Left lung (tissue), 4 donors: ENCODE measurements at regions not wholly inside any gene's neighbourhood (a gene's known extent, or its start where the extent isn't known, plus 50 kb on each side); places are given as distances from the start of the nearest gene placed in this dataset.

Source experiments
- ATAC-seq: fragments of 200-7000 bp; cut with Tn5 transposase; one replicate; pipeline ENCODE4 v1.9.1; 2020; ENCODE audit warnings: moderate library complexity
- DNase-seq, 4 donors: peaks; one replicate each; pipeline ENCODE4 v3.0.0-alpha.2; 2013 to 2020
- H3K27ac ChIP-seq, 2 donors: fragments of 200-600 bp; sonication (generic) in 1 of 2; one replicate each; pipeline versions ENCODE4 v1.5.0 to v1.8.0; 2020 to 2021
- H3K27me3 ChIP-seq, 2 donors: fragments of 200-600 bp; sonication (generic) in 1 of 2; one replicate each; pipeline versions ENCODE4 v1.5.0 to v1.8.0; 2020 to 2021
- H3K36me3 ChIP-seq, 2 donors: fragments of 200-600 bp; sonication (generic) in 1 of 2; one replicate each; pipeline versions ENCODE4 v1.5.0 to v1.8.0; 2020 to 2021
- H3K4me1 ChIP-seq, 2 donors: fragments of 200-600 bp; one replicate each; pipeline ENCODE4 v1.8.0; 2021
- H3K4me3 ChIP-seq, 2 donors: fragments of 200-600 bp; sonication (generic) in 1 of 2; one replicate each; pipeline versions ENCODE4 v1.5.0 to v1.8.0; 2020 to 2021; ENCODE audit warnings: mild to moderate bottlenecking in 1 of 2
- H3K9me3 ChIP-seq, 2 donors: fragments of 200-600 bp; sonication (generic) in 1 of 2; one replicate each; pipeline versions ENCODE4 v1.5.0 to v1.8.0; 2020 to 2021
- intact Hi-C, 2 donors: fragments of 100-400 bp; cut with DNase I; formaldehyde crosslinking; loops; one replicate each; pipeline versions ENCODE4 v1.11.2 to v1.14.2; 2022
- TF ChIP-seq, protein P1 (sequence below), 2 donors: fragments of 200-600 bp; sonication (generic) in 1 of 2; IDR thresholded peaks; one replicate each; pipeline versions ENCODE4 v1.5.0 to v1.8.0; 2021; ENCODE audit warnings: antibody characterized with exemption in 2 of 2
- donor health status: DM: no; HTN: yes; CAD: no.
- donor health status: DM: no; HTN: no; CAD: no.

DNA sequence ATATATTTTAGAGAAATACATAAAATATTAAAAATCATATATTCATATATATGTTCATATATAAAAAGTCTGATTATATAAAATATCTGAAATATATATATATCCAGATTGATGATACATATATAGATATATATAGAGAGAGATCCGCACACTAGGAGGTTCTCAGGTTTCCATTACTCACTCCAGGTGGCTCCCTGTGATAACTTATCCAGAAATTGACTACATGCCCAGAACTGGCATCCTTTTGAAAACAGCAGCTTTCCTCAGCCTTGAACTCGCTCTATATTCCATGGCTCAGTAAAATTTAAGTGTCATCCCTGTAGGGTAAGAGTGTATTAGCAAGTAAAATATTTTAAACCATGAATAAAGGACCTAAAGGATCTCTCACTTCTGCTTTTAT, 206.8 kb downstream of the TINAG start:
- intact Hi-C loops, result no loop called here
- no peaks in the 10 kb centered on the region for H3K4me1 ChIP-seq
- no peaks in the 10 kb centered on the region for H3K9me3 ChIP-seq
- H3K27ac ChIP-seq, result no peak overlapping the region
- no peak for ATAC-seq
- no peaks in the 10 kb centered on the region for H3K27me3 ChIP-seq
- H3K4me3 ChIP-seq, result no peak overlapping the region
- TF ChIP-seq, protein P1, sequence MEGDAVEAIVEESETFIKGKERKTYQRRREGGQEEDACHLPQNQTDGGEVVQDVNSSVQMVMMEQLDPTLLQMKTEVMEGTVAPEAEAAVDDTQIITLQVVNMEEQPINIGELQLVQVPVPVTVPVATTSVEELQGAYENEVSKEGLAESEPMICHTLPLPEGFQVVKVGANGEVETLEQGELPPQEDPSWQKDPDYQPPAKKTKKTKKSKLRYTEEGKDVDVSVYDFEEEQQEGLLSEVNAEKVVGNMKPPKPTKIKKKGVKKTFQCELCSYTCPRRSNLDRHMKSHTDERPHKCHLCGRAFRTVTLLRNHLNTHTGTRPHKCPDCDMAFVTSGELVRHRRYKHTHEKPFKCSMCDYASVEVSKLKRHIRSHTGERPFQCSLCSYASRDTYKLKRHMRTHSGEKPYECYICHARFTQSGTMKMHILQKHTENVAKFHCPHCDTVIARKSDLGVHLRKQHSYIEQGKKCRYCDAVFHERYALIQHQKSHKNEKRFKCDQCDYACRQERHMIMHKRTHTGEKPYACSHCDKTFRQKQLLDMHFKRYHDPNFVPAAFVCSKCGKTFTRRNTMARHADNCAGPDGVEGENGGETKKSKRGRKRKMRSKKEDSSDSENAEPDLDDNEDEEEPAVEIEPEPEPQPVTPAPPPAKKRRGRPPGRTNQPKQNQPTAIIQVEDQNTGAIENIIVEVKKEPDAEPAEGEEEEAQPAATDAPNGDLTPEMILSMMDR (IDR thresholded peaks at IDR 0.05), result no peak
- H3K36me3 ChIP-seq, result no peaks in the 10 kb centered on the region
- DNase-seq, result no peak

DNA sequence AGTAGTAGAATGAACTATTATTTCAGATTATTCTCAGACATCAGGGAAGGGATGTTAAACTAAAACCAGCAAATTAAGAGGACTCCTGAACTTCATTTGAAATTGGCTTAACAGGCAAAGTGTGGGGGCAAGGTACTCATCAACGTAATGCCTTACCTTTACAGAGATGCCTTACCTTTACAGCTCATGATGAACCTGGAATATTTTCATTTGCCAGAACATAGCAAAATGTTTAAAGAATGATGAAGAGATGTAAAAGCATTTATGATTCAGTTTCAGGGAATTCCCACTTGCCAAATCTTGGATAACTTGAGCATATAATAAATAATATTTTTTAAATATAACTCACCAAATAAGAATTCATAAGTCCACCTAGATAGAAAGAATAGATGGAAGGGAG, 207.5 kb downstream of the TINAG start:
- DNase-seq (no peak), ATAC-seq (no peak)
- H3K9me3 ChIP-seq, result no peaks in the 10 kb centered on the region
- no peak overlapping the region for H3K4me3 ChIP-seq
- TF ChIP-seq, protein P1 (IDR thresholded peaks at IDR 0.05), result no peak
- H3K36me3 ChIP-seq, result no peaks in the 10 kb centered on the region
- H3K27me3 ChIP-seq, result no peaks in the 10 kb centered on the region
- no peak overlapping the region for H3K27ac ChIP-seq
- H3K4me1 ChIP-seq, result no peaks in the 10 kb centered on the region
- intact Hi-C loops, result no loop called here

DNA sequence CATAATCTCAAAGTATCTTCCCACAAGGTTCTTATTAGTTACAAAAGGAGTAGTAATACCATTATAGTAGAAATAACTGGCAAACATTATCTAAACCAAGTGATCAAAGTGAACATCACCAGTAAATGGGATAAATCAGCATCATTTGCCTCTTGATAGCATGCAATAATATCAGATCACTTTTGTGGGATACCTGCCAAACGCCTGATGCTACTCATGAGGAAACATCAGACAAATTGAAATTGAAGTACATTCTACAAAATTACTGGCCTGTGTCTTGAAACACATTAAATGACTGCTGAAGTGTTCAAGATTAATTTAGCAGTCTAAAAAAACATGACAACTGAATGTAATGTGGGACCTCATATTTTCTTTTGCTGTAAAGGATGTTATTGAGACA, 208.1 kb downstream of the TINAG start:
- no peaks in the 10 kb centered on the region for H3K27me3 ChIP-seq
- DNase-seq (no peak), ATAC-seq (no peak)
- H3K36me3 ChIP-seq, result no peaks in the 10 kb centered on the region
- no peak overlapping the region for H3K4me3 ChIP-seq
- intact Hi-C loops, result no loop called here
- H3K4me1 ChIP-seq, result no peaks in the 10 kb centered on the region
- no peak overlapping the region for H3K27ac ChIP-seq
- no peaks in the 10 kb centered on the region for H3K9me3 ChIP-seq
- TF ChIP-seq, protein P1 (IDR thresholded peaks at IDR 0.05), result no peak

DNA sequence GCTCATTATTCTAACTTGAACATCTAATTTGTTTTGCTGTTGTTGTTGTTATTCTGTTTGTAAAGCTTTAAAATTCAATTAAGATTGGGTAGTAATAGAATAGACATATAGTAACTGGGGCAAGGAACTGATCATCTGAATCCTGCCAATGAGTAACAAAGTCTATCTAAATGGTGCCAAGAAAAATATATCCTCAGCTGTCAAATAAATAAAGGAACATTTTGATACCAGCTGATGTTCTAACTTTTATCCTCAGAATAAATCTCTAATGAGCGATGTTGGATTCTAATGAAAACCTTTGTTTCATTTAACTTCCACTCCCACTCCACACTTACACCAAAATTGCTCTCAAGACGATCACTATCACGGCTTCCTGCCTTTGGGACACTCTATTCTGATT, 210.9 kb downstream of the TINAG start:
- intact Hi-C loops, result no loop called here
- H3K4me1 ChIP-seq, result no peaks in the 10 kb centered on the region
- ATAC-seq (no peak), DNase-seq (no peak)
- no peaks in the 10 kb centered on the region for H3K27me3 ChIP-seq
- H3K4me3 ChIP-seq, result no peak overlapping the region
- H3K36me3 ChIP-seq, result no peaks in the 10 kb centered on the region
- TF ChIP-seq, protein P1 (IDR thresholded peaks at IDR 0.05), result no peak
- H3K9me3 ChIP-seq, result no peaks in the 10 kb centered on the region
- no peak overlapping the region for H3K27ac ChIP-seq

DNA sequence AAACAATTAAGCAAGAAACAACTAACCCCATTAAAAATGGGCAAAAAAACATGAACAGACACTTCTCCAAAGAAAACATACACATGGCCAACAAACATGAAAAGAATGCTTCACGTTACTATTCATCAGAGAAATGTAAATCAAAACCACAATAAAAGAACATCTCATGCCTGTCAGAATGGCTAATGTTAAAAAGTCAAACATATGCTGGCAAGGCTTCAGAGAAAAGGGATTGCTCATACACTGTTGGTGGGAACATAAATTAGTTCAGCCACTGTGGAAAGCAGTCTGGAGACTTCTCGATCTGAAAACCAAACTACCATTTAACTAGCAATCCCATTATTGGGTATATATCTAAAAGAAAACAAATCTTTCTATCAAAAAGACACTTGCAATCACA, 217.5 kb downstream of the TINAG start:
- TF ChIP-seq, protein P1 (IDR thresholded peaks at IDR 0.05), result no peak
- Histone ChIP-seq H3K4me1 (no peaks in the 10 kb centered on the region), H3K9me3 (peaks cover 0 to 17% of the 10 kb centered on the region in 2 donors), H3K36me3 (no peaks in the 10 kb centered on the region), H3K4me3 (no peak overlapping the region), H3K27ac (no peak overlapping the region), H3K27me3 (no peaks in the 10 kb centered on the region)
- ATAC-seq (no peak), DNase-seq (no peak)
- intact Hi-C loops, result no loop called here
